GM18868 (cell line): ENCODE measurements at regions not wholly inside any gene's neighbourhood (a gene's known extent, or its start where the extent isn't known, plus 50 kb on each side); places are given as distances from the start of the nearest gene placed in this dataset.

Experiments used
- ATAC-seq: cut with Tn5 transposase; IDR thresholded peaks from one replicate; pipeline ENCODE4 v1.9.1; 2021; ENCODE audit warnings: mild to moderate bottlenecking, moderate library complexity; ENCODE audit not compliant: unreplicated experiment

- ATAC-seq = peak; percentile 77
Measured at GRCh38 chr12:38138225-38139221, 178.1 kb upstream of the ALG10B start.

- ATAC-seq = no peak
Measured at GRCh38 chr12:38139456-38139855, 177.1 kb upstream of the ALG10B start.

GRCh38 chr12:38141239-38141638 is 175.3 kb upstream of the ALG10B start:
- no peak for ATAC-seq

GRCh38 chr12:38141861-38142260 is 174.7 kb upstream of the ALG10B start:
- ATAC-seq = no peak

GRCh38 chr12:38142974-38143373 is 173.6 kb upstream of the ALG10B start:
- no peak for ATAC-seq

GRCh38 chr12:38144049-38144448 is 172.5 kb upstream of the ALG10B start:
- ATAC-seq = no peak

GRCh38 chr12:38144601-38145436 is 171.8 kb upstream of the ALG10B start:
- ATAC-seq = no peak

GRCh38 chr12:38149395-38150073 is 167.0 kb upstream of the ALG10B start:
- ATAC-seq = no peak

- no peak for ATAC-seq
Measured at GRCh38 chr12:38151991-38152700, 164.4 kb upstream of the ALG10B start.

- no peak for ATAC-seq
Measured at GRCh38 chr12:38152816-38153736, 163.5 kb upstream of the ALG10B start.

GRCh38 chr12:38153737-38154061 is 162.9 kb upstream of the ALG10B start:
- ATAC-seq = no peak

GRCh38 chr12:38154096-38155019 is 162.2 kb upstream of the ALG10B start:
- ATAC-seq = no peak

- ATAC-seq = no peak
Measured at GRCh38 chr12:38155020-38155395, 161.6 kb upstream of the ALG10B start.

GRCh38 chr12:38155526-38156496 is 160.8 kb upstream of the ALG10B start:
- no peak for ATAC-seq

GRCh38 chr12:38156497-38157245 is 159.9 kb upstream of the ALG10B start:
- no peak for ATAC-seq

GRCh38 chr12:38157274-38157932 is 159.2 kb upstream of the ALG10B start:
- no peak for ATAC-seq
